ENCODE measurements at regions not wholly inside any gene's neighbourhood (a gene's known extent, or its start where the extent isn't known, plus 50 kb on each side); places are given as distances from the start of the nearest gene placed in this dataset.
A peak's percentile ranks its signal among the peaks of the same experiment; 100 is the strongest.

- Histone ChIP-seq H3K36me3 (ENCODE audit: control insufficient read depth in 2 of 2, insufficient read depth in 2 of 2, low read length in 1 of 2) (no peaks in the 10 kb centered on the region), H3K27ac (ENCODE audit: control insufficient read depth, insufficient read depth) (no peak overlapping the region), H3K9me3 (replicated peaks; ENCODE audit: control insufficient read depth, insufficient read depth, low read length) (no peaks in the 10 kb centered on the region), H3K9ac (ENCODE audit: control insufficient read depth, insufficient read depth, low read length) (no peak overlapping the region), H4K20me1 (ENCODE audit: control insufficient read depth, insufficient read depth) (no peaks in the 10 kb centered on the region), H3K4me1 (ENCODE audit: control insufficient read depth, insufficient read depth, low read length) (no peaks in the 10 kb centered on the region), H3K4me3 (no peak overlapping the region), H3K27me3 (replicated peaks in 1 of 2; ENCODE audit: control insufficient read depth in 2 of 2, insufficient read depth in 2 of 2, low read length in 1 of 2) (no peaks in the 10 kb centered on the region; a peak in 1 of 4 replicates), H2AFZ (ENCODE audit: control insufficient read depth, low read depth, low read length) (no peak overlapping the region), H3K4me2 (ENCODE audit: control insufficient read depth, insufficient read depth) (no peak overlapping the region), H3K79me2 (ENCODE audit: control insufficient read depth, insufficient read depth, low read length) (no peaks in the 10 kb centered on the region)
- ChIA-PET SMC1A (ENCODE audit: uncharacterized antibody, unreplicated experiment) (interaction anchor here (0.6 to 1.1 kb wide), 2 partner anchors 44 to 894 kb away, joined by 3 read pairs; no protein-coding TSS in a partner anchor), POLR2A (interaction anchor here (0.6 to 0.7 kb wide), 2 partner anchors 10 to 1649 kb away, joined by 3 to 5 read pairs; no protein-coding TSS in a partner anchor), RAD21 (ENCODE audit: unreplicated experiment) (no interaction called here), CTCF (interaction anchor here (0.7 kb wide), 1 partner anchor 644 kb away, joined by 3 read pairs; the partner anchor contains the start of gene MAN2A1)
- no TSS peak for BruUV-seq (replicated peaks)
- FAIRE-seq (no peak), DNase-seq (ENCODE audit: low read depth, low spot score) (no peak), ATAC-seq (no peak)
- TF ChIP-seq ATF7 (IDR thresholded peaks at IDR 0.05; ENCODE audit: low read depth): no peak
- TF ChIP-seq, protein P1, sequence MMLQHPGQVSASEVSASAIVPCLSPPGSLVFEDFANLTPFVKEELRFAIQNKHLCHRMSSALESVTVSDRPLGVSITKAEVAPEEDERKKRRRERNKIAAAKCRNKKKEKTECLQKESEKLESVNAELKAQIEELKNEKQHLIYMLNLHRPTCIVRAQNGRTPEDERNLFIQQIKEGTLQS (IDR thresholded peaks at IDR 0.05; ENCODE audit: borderline replicate concordance, extremely low read depth, low read depth, low read length): no peak
- TF ChIP-seq MYC (IDR thresholded peaks at IDR 0.05; ENCODE audit: insufficient read depth, insufficient read length, insufficient replicate concordance, low read length, severe bottlenecking): no peak
- peak; percentile 13; the same call in 1 of the 2 replicates for TF ChIP-seq SMC3 (IDR thresholded peaks at IDR 0.05; ENCODE audit: borderline replicate concordance, low read length)
- TF ChIP-seq GATAD2B (conservative IDR thresholded peaks at IDR 0.05; ENCODE audit: low read depth): no peak
- TF ChIP-seq, protein P2, sequence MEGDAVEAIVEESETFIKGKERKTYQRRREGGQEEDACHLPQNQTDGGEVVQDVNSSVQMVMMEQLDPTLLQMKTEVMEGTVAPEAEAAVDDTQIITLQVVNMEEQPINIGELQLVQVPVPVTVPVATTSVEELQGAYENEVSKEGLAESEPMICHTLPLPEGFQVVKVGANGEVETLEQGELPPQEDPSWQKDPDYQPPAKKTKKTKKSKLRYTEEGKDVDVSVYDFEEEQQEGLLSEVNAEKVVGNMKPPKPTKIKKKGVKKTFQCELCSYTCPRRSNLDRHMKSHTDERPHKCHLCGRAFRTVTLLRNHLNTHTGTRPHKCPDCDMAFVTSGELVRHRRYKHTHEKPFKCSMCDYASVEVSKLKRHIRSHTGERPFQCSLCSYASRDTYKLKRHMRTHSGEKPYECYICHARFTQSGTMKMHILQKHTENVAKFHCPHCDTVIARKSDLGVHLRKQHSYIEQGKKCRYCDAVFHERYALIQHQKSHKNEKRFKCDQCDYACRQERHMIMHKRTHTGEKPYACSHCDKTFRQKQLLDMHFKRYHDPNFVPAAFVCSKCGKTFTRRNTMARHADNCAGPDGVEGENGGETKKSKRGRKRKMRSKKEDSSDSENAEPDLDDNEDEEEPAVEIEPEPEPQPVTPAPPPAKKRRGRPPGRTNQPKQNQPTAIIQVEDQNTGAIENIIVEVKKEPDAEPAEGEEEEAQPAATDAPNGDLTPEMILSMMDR (IDR thresholded peaks at IDR 0.05 in 2 of 3, conservative IDR thresholded peaks at IDR 0.05 in 1 of 3; ENCODE audit: control insufficient read depth in 2 of 3, extremely low read depth in 1 of 3, insufficient read depth in 1 of 3, low read depth in 3 of 3, low read length in 3 of 3): peak in 2 of 3 experiments; percentile 30 to 32; a peak in 3 of 6 replicates
- peak; percentile 54 for TF ChIP-seq RAD21 (IDR thresholded peaks at IDR 0.05; ENCODE audit: insufficient read depth, low read depth, low read length)
- no peak for TF ChIP-seq CBX5 (IDR thresholded peaks at IDR 0.05; ENCODE audit: low read depth)
- intact Hi-C loops (cut with micrococcal nuclease; ENCODE audit: unreplicated experiment) (no loop called here), in situ Hi-C loops (cut with MboI) (no loop called here)
- WGBS (ENCODE audit: insufficient coverage, insufficient replicate concordance, low lambda C conversion rate, missing lambda C conversion rate): 39% methylated on average over 4 of the region's 4 CpGs
Observed at GRCh38 chr5:110333384-110333783, 393.1 kb downstream of the TMEM232 start.

Measured in GM12878 (cell line).